AG04449 (cell line): ENCODE measurements at regions not wholly inside any gene's neighbourhood (a gene's known extent, or its start where the extent isn't known, plus 50 kb on each side); places are given as distances from the start of the nearest gene placed in this dataset.
"Not testable (repeated sequence)": the region's sequence is repeated elsewhere in the genome, so short reads cannot be mapped to it uniquely, and the experiment has no call there.

Experiments
- CTCF ChIA-PET: fragments of 350-600 bp; formaldehyde crosslinking; extraction: SDS; loops from one replicate; lab custom pipeline; 2021; ENCODE audit warnings: antibody characterized with exemption; lab: Yijun Ruan, JAX
- POLR2A ChIA-PET: fragments of 400-600, 350-600 bp; formaldehyde crosslinking; extraction: SDS; loops from one replicate; lab custom pipeline; 2020; ENCODE audit warnings: antibody characterized with exemption, inconsistent platforms; lab: Yijun Ruan, JAX
- DNase-seq: peaks from one replicate; pipeline ENCODE4 v3.0.0-alpha.2; 2010; ENCODE audit warnings: low read depth, low spot score
- H3K4me3 ChIP-seq: 2 replicates; pipeline ENCODE4 v1.5.1; 2011; ENCODE audit warnings: low read depth, mild to moderate bottlenecking, control low read depth, low read length
- TF ChIP-seq, protein P1 (sequence below): IDR thresholded peaks from one replicate; pipeline ENCODE4 v1.5.1; 2011; ENCODE audit warnings: mild to moderate bottlenecking, moderate library complexity, low read length, control low read depth, inconsistent platforms; ENCODE audit not compliant: insufficient read depth; ENCODE audit errors: missing control alignments

DNA sequence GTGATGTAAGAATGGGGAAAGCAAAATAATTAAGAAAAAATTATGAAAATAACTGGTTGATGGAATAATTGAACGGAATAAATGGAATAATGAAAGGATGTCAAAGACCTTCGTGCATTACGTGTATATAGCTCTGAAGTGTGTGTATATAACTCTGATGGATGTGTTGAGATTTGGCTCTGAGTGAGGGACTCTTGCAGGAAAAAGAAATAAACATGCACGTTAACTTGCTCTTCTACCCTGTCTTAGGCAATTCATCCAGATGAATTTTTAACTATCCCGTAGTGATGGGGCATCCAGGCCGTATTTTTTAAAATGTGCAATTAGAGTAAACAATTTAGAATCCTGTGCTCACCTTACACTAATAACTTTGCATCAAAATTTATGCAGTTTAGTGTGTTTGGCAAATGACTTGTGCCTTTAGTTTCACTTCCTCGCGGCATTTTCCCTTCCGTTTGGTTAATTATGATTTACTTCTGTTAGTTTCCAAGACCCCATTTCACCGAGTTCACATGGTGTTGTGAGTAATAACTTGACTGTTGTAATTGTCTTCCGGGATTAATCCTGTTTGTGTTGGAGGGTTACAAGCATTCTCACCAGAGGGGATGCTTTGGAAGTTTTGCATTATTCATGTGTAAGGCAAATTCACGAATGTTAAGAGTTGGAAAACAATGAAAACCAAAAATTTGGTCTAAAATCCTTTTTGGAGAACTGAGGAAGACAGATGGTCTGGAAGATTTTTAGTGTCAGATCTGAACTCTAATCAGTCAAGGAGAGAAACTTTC, 256.5 kb upstream of the FAT1 start:
- peak overlapping the region; percentile 13; the same call in 1 of the 2 replicates for H3K4me3 ChIP-seq
- no peak for DNase-seq
- ChIA-PET POLR2A (no interaction called here), CTCF (no interaction called here)
- TF ChIP-seq, protein P1, sequence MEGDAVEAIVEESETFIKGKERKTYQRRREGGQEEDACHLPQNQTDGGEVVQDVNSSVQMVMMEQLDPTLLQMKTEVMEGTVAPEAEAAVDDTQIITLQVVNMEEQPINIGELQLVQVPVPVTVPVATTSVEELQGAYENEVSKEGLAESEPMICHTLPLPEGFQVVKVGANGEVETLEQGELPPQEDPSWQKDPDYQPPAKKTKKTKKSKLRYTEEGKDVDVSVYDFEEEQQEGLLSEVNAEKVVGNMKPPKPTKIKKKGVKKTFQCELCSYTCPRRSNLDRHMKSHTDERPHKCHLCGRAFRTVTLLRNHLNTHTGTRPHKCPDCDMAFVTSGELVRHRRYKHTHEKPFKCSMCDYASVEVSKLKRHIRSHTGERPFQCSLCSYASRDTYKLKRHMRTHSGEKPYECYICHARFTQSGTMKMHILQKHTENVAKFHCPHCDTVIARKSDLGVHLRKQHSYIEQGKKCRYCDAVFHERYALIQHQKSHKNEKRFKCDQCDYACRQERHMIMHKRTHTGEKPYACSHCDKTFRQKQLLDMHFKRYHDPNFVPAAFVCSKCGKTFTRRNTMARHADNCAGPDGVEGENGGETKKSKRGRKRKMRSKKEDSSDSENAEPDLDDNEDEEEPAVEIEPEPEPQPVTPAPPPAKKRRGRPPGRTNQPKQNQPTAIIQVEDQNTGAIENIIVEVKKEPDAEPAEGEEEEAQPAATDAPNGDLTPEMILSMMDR, result no peak

DNA sequence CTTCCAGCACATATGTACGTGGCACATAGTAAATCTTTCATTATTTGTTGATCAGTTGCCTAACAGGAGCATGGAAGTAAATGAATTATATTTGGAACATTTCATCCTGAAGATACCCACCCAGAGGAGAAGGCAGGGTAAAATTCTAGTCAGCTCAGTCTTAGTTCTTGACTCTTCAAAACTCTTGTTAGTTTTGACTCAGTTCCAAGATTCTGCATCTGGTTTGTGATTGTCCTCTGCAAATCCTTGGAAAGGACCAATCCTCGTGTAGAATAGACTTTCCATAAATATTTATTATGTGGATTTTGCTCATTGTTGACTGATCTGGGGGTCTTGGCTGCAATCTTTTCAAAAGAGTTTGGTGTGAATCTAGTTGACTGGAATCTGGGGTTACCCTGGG, 257.5 kb upstream of the FAT1 start:
- CTCF ChIA-PET, result interaction anchor here (1.2 kb wide), 1 partner anchor 255 kb away, joined by 4 read pairs; no protein-coding TSS in a partner anchor

DNA sequence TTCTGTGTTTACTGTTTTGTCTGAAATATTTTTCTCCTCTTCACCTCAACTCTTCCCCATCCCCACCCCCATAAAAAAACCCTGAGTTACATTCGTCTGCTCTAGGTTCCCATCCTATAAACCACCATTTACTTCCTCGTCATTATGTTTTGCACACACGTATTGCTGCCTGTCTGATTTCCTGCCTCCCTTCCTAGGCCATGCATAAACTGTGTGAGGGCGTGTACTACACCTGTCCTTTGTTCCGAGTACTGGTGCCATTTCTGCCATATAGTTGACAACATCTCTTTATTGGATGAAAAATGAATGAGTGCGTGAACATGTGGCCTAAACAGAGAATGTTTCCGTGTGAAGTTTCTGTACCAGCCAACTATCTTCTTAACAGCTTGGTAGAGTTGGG, 258.5 kb upstream of the FAT1 start:
- TF ChIP-seq, protein P1, result no peak

More for the DNA sequence above, 257.5 kb upstream of the FAT1 start:
- TF ChIP-seq, protein P1, result no peak
- no peak for DNase-seq
- H3K4me3 ChIP-seq, result no peak overlapping the region
- POLR2A ChIA-PET, result no interaction called here

DNA sequence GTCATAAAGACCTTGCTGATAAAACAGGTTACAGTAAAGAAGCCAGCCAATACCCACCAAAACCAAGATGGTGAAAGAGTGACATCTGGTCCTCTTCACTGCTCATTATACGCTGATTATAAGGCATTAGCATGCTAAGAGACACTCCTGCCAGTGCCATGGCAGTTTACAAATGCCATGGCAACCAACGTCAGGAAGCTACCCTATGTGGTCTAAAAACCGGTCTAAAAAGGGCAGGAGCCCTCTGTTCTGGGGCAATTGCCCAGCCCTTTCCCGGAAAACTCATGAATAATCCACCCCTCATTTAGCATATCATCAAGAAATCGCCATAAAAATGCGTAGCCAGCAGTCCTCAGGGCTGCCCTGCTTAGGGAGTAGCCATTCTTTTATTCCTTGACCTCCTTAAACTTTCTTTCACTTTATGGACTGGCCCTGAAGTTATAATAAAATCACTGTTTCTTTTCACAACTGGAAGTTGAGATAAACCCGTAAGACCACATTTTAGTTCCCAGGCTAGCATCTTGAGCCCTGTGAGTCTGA, 260.5 kb upstream of the FAT1 start:
- TF ChIP-seq, protein P1, result no peak
- no peak for DNase-seq
- ChIA-PET POLR2A (no interaction called here), CTCF (no interaction called here)
- no peak overlapping the region for H3K4me3 ChIP-seq

More for the DNA sequence above, 258.5 kb upstream of the FAT1 start:
- POLR2A ChIA-PET, result no interaction called here
- no peak overlapping the region for H3K4me3 ChIP-seq
- CTCF ChIA-PET, result interaction anchor here (1.2 kb wide), 1 partner anchor 256 kb away, joined by 4 read pairs; no protein-coding TSS in a partner anchor
- no peak for DNase-seq

DNA sequence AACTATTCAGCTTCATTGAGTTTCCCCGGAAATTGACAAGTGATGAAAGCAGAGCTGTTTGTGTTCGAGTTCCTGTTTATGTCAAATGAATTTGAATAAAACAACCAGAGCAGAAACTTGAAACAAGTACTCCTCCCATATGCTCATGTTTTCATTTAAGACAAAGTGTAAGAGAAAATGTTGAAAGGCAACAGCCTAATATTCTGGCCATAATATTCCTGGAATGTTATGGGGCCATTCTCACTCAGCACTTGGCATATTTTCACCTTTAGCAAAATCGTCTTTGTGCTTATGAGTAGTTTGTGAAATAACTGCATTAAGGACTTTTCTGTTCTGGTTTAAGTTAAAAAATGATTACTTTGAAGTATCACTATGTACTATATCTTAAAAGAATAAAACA, 276.0 kb upstream of the FAT1 start:
- H3K4me3 ChIP-seq, result no peak overlapping the region
- CTCF ChIA-PET, result no interaction called here
- no peak for DNase-seq
- POLR2A ChIA-PET, result no interaction called here
- TF ChIP-seq, protein P1, result no peak

DNA sequence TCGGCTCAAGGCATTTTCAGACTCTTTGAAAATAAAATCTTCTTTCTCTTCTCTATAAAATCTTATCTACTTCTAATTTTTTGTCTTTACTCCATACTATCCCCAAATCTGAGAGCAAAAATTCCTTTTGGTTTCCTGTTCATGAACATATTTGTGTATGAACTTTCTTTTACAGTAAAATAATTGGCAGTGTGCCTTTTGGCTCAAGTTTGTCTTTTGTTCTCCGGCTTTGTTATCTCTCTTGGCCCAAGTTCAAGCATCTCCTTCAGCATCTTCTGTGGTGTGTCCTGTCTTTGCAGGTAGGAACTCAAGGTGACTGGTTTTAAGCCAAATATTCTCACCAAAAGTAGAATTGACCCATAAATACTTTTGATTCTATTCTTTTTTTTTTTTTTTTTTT, 276.6 kb upstream of the FAT1 start:
- ChIA-PET POLR2A (no interaction called here), CTCF (no interaction called here)
- no peak for DNase-seq
- no peak overlapping the region for H3K4me3 ChIP-seq
- TF ChIP-seq, protein P1, result no peak

DNA sequence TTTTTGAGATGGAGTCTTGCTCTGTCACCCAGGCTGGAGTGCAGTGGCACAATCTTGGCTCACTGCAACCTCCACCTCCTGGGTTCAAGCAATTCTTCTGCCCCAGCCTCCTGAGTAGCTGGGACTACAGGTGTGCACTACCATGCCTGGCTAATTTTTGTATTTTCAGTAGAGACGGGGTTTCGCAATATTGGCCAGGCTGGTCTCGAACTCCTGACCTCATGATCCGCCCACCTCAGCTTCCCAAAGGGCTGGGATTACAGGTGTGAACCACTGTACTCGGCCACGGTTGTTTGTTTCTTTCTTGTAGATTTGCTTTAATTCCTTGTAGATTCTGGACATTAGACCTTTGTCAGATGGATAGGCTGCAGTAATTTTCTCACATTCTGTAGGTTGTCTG, 278.5 kb upstream of the FAT1 start:
- H3K4me3 ChIP-seq, DNase-seq, POLR2A ChIA-PET: not testable (repeated sequence)
- CTCF ChIA-PET, result interaction anchor here (1.2 kb wide), 1 partner anchor 277 kb away, joined by 3 read pairs; no protein-coding TSS in a partner anchor
